ENCODE measurements at regions not wholly inside any gene's neighbourhood (a gene's known extent, or its start where the extent isn't known, plus 50 kb on each side); places are given as distances from the start of the nearest gene placed in this dataset.

- no peak for DNase-seq (ENCODE audit: low read depth)
These were observed 263.1 kb upstream of the PSMD7 start for GRCh38 chr16:74033441-74033995.

GRCh38 chr16:74031551-74031950 lies 265.1 kb upstream of the PSMD7 start:
- DNase-seq (ENCODE audit: low read depth): no peak

GRCh38 chr16:74030000-74030706 lies 266.5 kb upstream of the PSMD7 start:
- no peak for DNase-seq (ENCODE audit: low read depth)

GRCh38 chr16:74029115-74029792 lies 267.4 kb upstream of the PSMD7 start:
- no peak for DNase-seq (ENCODE audit: low read depth)

- DNase-seq (ENCODE audit: low read depth): no peak
These were observed 270.0 kb upstream of the PSMD7 start for GRCh38 chr16:74026373-74027281.

GRCh38 chr16:74024953-74025352 lies 271.7 kb upstream of the PSMD7 start:
- DNase-seq (ENCODE audit: low read depth): no peak

GRCh38 chr16:74020095-74020670 lies 276.4 kb upstream of the PSMD7 start:
- no peak for DNase-seq (ENCODE audit: low read depth)

GRCh38 chr16:74019612-74020011 lies 277.0 kb upstream of the PSMD7 start:
- DNase-seq (ENCODE audit: low read depth): no peak

- no peak for DNase-seq (ENCODE audit: low read depth)
These were observed 280.7 kb upstream of the PSMD7 start for GRCh38 chr16:74015953-74016352.

GRCh38 chr16:73998707-73999106 lies 297.9 kb upstream of the PSMD7 start:
- no peak for DNase-seq (ENCODE audit: low read depth)

GRCh38 chr16:73997971-73998370 lies 298.6 kb upstream of the PSMD7 start:
- no peak for DNase-seq (ENCODE audit: low read depth)

GRCh38 chr16:73997340-73997711 lies 299.3 kb upstream of the PSMD7 start:
- DNase-seq (ENCODE audit: low read depth): no peak

- DNase-seq (ENCODE audit: low read depth): no peak
These were observed 299.8 kb upstream of the PSMD7 start for GRCh38 chr16:73996624-73997339.

- no peak for DNase-seq (ENCODE audit: low read depth)
These were observed 302.7 kb upstream of the PSMD7 start for GRCh38 chr16:73993878-73994277.

GRCh38 chr16:73978407-73978784 lies 318.2 kb upstream of the PSMD7 start:
- DNase-seq (ENCODE audit: low read depth): no peak

- DNase-seq (ENCODE audit: low read depth): no peak
These were observed 320.0 kb upstream of the PSMD7 start for GRCh38 chr16:73976644-73977043.

GRCh38 chr16:73973174-73973573 lies 323.4 kb upstream of the PSMD7 start:
- DNase-seq (ENCODE audit: low read depth): no peak

- no peak for DNase-seq (ENCODE audit: low read depth)
These were observed 329.8 kb upstream of the PSMD7 start for GRCh38 chr16:73966851-73967250.

- no peak for DNase-seq (ENCODE audit: low read depth)
These were observed 331.0 kb upstream of the PSMD7 start for GRCh38 chr16:73965591-73965990.

- DNase-seq (ENCODE audit: low read depth): peak; percentile 64
These were observed 339.8 kb upstream of the PSMD7 start for GRCh38 chr16:73956587-73957494.
